ENCODE measurements at regions not wholly inside any gene's neighbourhood (a gene's known extent, or its start where the extent isn't known, plus 50 kb on each side); places are given as distances from the start of the nearest gene placed in this dataset.

GRCh38 chr10:59536167-59537014, 173.3 kb downstream of the SLC16A9 start:
- Histone ChIP-seq H3K9me3 (no peaks in the 10 kb centered on the region), H3K27ac (peak overlapping the region; percentile 77), H3K36me3 (no peaks in the 10 kb centered on the region), H3K4me3 (no peak overlapping the region), H3K4me1 (peaks cover 22% of the 10 kb centered on the region), H3K27me3 (no peaks in the 10 kb centered on the region)
- no peak for DNase-seq (ENCODE audit: extremely low spot score in 2 of 2)
- intact Hi-C loops (cut with DNase I) = no loop called here
- TF ChIP-seq POLR2AphosphoS5 (IDR thresholded peaks at IDR 0.05; ENCODE audit: insufficient read depth in 1 of 2, low read depth in 1 of 2) (peak; percentile 32 to 67), POLR2A (IDR thresholded peaks at IDR 0.05) (no peak)
- TF ChIP-seq, protein P1, sequence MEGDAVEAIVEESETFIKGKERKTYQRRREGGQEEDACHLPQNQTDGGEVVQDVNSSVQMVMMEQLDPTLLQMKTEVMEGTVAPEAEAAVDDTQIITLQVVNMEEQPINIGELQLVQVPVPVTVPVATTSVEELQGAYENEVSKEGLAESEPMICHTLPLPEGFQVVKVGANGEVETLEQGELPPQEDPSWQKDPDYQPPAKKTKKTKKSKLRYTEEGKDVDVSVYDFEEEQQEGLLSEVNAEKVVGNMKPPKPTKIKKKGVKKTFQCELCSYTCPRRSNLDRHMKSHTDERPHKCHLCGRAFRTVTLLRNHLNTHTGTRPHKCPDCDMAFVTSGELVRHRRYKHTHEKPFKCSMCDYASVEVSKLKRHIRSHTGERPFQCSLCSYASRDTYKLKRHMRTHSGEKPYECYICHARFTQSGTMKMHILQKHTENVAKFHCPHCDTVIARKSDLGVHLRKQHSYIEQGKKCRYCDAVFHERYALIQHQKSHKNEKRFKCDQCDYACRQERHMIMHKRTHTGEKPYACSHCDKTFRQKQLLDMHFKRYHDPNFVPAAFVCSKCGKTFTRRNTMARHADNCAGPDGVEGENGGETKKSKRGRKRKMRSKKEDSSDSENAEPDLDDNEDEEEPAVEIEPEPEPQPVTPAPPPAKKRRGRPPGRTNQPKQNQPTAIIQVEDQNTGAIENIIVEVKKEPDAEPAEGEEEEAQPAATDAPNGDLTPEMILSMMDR (IDR thresholded peaks at IDR 0.05) = no peak

- H3K27ac ChIP-seq = no peak overlapping the region
- no peaks in the 10 kb centered on the region for H3K27me3 ChIP-seq
- no peak overlapping the region for H3K4me3 ChIP-seq
- H3K9me3 ChIP-seq = no peaks in the 10 kb centered on the region
- no peaks in the 10 kb centered on the region for H3K36me3 ChIP-seq
- intact Hi-C loops (cut with DNase I) = no loop called here
- no peak for DNase-seq (ENCODE audit: extremely low spot score in 2 of 2)
- H3K4me1 ChIP-seq = no peaks in the 10 kb centered on the region
- TF ChIP-seq POLR2A (IDR thresholded peaks at IDR 0.05) = no peak
- TF ChIP-seq, protein P1 (IDR thresholded peaks at IDR 0.05) = no peak
Observed at GRCh38 chr10:59524348-59524747, 162.0 kb upstream of the FAM13C start.

- Histone ChIP-seq H3K27ac (no peak overlapping the region), H3K4me1 (no peaks in the 10 kb centered on the region), H3K27me3 (no peaks in the 10 kb centered on the region), H3K4me3 (no peak overlapping the region), H3K9me3 (no peaks in the 10 kb centered on the region), H3K36me3 (no peaks in the 10 kb centered on the region)
- intact Hi-C loops (cut with DNase I) = no loop called here
- DNase-seq (ENCODE audit: extremely low spot score in 2 of 2) = no peak
- TF ChIP-seq POLR2A (IDR thresholded peaks at IDR 0.05) (no peak), POLR2AphosphoS5 (IDR thresholded peaks at IDR 0.05; ENCODE audit: insufficient read depth in 1 of 2, low read depth in 1 of 2) (no peak)
- TF ChIP-seq, protein P1 (IDR thresholded peaks at IDR 0.05) = no peak
Observed at GRCh38 chr10:59523851-59524250, 161.5 kb upstream of the FAM13C start.

DNA sequence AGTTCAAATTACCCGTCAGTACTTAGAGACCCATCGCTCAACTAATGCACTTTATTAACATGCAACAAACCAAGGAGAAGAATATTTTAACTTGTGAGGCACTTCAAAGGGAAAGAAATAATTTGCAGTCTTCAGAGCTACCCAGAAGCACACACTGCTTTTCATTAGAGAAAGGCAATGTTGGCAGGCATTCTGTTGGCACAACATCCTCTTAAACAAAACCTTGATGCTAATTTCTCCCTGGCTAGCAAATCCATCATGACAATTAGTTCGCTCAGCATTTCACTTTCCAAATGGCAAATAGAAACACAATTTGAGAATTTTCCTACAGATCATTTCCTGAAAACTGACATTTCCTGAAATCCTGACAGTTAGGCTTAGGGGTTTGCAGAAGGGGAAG, 155.6 kb upstream of the FAM13C start:
- H3K36me3 ChIP-seq = no peaks in the 10 kb centered on the region
- no peaks in the 10 kb centered on the region for H3K9me3 ChIP-seq
- no peaks in the 10 kb centered on the region for H3K4me1 ChIP-seq
- no peak for DNase-seq (ENCODE audit: extremely low spot score in 2 of 2)
- TF ChIP-seq POLR2AphosphoS5 (IDR thresholded peaks at IDR 0.05; ENCODE audit: insufficient read depth in 1 of 2, low read depth in 1 of 2) (no peak), POLR2A (IDR thresholded peaks at IDR 0.05) (no peak)
- TF ChIP-seq, protein P1 (IDR thresholded peaks at IDR 0.05) = no peak
- intact Hi-C loops (cut with DNase I) = no loop called here
- no peak overlapping the region for H3K27ac ChIP-seq
- no peak overlapping the region for H3K4me3 ChIP-seq
- no peaks in the 10 kb centered on the region for H3K27me3 ChIP-seq

GRCh38 chr10:59517341-59517899, 155.1 kb upstream of the FAM13C start:
- no peaks in the 10 kb centered on the region for H3K27me3 ChIP-seq
- H3K4me1 ChIP-seq = no peaks in the 10 kb centered on the region
- no peak overlapping the region for H3K27ac ChIP-seq
- DNase-seq (ENCODE audit: extremely low spot score in 2 of 2) = no peak
- no peak overlapping the region for H3K4me3 ChIP-seq
- no peaks in the 10 kb centered on the region for H3K36me3 ChIP-seq
- TF ChIP-seq POLR2A (IDR thresholded peaks at IDR 0.05) = no peak
- TF ChIP-seq, protein P1 (IDR thresholded peaks at IDR 0.05) = no peak
- no peak for TF ChIP-seq POLR2AphosphoS5 (IDR thresholded peaks at IDR 0.05; ENCODE audit: insufficient read depth in 1 of 2, low read depth in 1 of 2)
- no peaks in the 10 kb centered on the region for H3K9me3 ChIP-seq
- intact Hi-C loops (cut with DNase I) = no loop called here

All from vagina (tissue), 2 donors.